Effector CD8-positive, alpha-beta T cell (primary cell): ENCODE measurements at regions not wholly inside any gene's neighbourhood (a gene's known extent, or its start where the extent isn't known, plus 50 kb on each side); places are given as distances from the start of the nearest gene placed in this dataset.
"Not testable (repeated sequence)": the region's sequence is repeated elsewhere in the genome, so short reads cannot be mapped to it uniquely, and the experiment has no call there.

ENCODE experiments used
- DNase-seq: peaks from one replicate; lab custom pipeline; 2025; lab: John Stamatoyannopoulos, UW

DNA sequence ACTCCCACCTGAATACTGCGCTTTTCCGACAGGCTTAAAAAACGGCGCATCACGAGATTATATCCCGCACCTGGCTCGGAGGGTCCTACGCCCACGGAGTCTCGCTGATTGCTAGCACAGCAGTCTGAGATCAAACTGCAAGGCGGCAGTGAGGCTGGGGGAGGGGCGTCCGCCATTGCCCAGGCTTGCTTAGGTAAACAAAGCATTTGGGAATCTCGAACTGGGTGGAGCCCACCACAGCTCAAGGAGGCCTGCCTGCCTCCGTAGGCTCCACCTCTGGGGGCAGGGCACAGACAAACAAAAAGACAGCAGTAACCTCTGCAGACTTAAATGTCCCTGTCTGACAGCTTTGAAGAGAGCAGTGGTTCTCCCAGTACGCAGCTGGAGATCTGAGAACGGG, 976.2 kb upstream of the TMEFF2 start:
- DNase-seq = not testable (repeated sequence)

DNA sequence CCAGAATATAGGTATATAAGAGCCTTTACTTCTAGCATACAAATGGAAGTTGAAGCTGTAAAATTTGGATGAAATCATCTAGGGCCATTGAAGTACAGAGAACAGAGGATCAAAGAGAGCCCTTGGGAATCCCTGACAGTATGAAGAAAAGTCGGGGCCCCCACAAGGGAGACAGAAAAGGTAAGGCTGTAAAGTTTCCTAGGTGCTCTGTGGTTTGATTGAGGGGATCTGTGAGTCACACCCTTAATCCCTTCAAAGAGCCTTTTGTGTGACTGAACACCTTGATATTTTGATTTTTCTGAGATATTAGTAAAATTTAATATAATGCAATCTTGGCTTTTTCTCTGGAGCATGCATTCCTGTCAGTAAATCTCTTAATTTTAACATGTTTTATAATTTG, 961.7 kb upstream of the TMEFF2 start:
- no peak for DNase-seq

DNA sequence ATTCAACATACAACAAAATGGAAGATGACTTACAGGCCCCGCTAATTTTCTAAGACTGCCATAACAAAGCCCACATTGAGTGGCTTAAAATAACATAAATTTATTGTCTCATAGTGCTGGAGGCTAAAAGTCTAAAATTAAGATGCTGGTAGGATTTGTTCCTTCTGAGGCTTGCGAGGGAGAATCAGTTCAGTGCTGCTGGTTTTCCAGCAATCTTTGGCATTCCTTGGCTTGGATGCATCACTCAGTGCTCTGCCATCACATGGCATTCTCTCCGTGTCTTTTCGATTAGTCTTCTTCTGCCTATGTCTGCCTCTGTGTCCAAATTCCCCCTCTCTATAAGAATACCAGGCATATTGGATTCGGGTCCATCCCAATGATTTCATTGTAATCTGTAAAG, 959.3 kb upstream of the TMEFF2 start:
- no peak for DNase-seq

DNA sequence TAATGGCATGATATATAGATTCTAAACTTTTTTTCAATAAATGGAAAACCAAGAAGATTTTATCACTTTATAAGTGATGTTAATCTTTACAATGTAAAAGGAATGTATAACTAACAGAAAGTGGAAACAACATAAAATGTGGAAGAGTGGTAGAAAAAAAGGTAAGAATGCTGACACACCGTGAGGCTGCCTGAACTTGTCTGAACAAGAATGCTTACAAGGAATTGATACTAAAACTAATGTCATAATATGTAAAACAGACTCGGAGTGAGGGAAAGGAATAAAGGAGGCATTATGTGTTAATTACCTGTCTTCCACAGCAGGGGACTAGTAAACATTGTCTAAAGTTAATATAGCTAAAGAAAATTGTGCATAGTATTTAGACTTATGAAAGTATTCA, 958.8 kb upstream of the TMEFF2 start:
- no peak for DNase-seq

DNA sequence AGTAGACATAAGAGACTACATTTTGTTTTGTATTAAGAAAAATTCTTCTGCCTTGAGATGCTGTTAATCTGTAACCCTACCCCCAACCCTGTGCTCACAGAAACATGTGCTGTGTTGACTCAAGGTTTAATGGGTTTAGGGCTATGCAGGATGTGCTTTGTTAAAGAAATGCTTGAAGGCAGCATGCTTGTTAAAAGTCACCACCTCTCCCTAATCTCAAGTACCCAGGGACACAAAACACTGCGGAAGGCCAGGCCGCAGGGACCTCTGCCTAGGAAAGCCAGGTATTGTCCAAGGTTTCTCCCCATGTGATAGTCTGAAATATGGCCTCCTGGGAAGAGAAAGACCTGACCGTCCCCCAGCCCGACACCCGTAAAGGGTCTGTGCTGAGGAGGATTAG, 947.7 kb upstream of the TMEFF2 start:
- not testable (repeated sequence) for DNase-seq

DNA sequence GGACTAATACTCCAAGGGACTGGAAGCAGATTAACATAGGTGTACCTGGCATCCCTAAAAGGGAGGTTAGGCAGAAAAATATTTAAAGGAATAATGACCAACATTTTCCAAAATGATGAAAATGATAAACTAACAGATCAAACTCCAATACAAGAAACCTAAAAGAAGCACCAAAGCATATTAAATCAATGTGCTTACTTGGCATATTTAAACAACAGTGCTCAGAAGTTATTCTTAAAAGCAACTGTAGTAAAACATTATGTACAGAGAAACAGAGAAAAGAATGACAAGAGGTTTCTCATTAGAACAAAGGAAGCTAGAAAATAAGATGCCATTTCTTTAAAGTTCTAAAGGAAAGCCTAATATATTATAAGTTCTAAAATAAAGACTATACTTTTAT, 947.3 kb upstream of the TMEFF2 start:
- DNase-seq = no peak

DNA sequence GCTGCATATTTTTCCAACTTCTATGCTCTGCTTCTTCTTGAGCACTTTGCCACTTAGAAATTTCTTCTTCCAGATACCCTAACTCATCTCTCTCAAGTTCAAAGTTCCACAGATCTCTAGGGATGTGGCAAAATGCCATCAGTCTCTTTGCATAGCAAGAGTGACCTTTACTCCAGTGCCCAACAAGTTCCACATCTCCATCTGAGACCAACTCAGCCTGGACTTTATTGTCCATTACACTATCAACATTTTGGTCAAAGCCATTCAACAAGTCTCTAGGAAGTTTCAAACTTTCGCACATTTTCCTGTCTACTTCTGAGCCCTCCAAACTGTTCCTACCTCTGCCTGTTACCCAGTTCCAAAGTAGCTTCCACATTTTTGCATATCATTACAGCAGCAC, 946.2 kb upstream of the TMEFF2 start:
- DNase-seq = not testable (repeated sequence)

DNA sequence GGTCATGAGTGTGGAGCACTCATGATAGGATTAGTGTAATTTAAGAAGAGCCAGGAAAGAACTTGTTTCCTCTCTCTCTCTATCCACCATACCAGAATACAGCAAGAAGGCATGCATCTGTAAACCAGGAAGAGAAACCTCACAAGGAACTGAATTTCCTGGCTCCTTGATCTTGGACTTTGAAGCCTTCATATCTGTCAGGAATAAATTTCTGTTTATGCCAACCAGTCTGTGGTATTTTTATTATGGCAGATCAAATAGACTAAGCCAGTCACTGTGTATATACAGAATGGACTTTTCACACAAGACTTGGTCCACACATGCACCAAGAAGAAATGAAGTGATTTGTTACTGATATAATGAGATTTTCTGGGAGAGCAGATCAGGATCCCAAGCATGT, 930.1 kb upstream of the TMEFF2 start:
- no peak for DNase-seq

DNA sequence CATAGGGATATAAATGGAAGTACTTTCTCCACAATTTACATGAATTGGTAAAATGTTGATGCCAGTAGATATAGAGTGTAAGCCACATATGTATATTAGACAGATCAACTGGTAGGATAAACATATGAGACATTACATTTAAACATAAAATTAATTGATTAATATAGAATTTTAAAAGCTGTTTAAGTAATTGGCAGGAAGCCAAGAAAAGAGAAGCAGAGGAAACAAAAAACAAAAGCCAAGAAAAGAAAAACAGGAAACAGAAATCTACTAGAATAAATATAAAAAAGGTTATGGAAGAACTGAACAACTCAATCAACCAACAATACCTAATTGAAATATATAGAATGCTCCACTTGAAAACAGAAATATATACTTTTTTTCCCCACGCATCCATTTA, 920.1 kb upstream of the TMEFF2 start:
- DNase-seq = no peak

DNA sequence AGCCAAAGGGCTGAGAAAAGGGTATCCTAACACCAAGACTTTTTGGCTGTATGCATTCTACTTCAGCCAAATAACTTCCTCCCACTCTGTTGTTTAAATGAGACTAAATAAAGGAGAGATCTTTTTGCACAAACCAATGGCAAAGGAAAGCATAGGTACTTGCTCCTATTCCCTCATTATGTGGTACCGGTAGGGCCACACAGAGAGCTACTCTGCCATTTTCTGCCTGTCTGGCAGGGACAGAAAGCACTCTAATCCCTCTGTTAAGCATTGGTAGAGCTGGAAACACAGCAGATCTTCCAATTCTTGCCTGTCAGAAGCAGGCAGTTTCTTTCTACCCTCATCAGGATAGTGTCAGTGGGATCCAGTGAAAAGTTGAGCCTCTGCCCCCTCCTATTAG, 918.3 kb upstream of the TMEFF2 start:
- DNase-seq = no peak

DNA sequence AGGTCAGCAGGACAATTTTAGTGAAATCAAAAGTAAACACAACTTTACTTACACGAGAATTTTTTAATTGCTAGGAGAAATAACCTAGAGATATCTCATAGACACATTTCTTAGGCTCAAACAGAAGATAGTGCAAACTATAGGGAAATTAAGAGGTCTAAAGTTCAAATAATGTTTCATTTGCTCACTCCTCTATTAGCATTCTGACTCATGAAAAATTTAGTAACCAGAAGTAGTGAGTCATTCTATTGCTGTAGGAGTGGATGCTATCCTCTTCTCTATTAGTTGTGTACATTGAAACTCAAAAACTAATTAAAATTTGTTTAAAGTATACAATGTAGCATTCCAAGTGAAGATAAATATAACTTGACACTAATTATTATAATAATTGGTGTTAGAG, 908.3 kb upstream of the TMEFF2 start:
- DNase-seq = no peak

DNA sequence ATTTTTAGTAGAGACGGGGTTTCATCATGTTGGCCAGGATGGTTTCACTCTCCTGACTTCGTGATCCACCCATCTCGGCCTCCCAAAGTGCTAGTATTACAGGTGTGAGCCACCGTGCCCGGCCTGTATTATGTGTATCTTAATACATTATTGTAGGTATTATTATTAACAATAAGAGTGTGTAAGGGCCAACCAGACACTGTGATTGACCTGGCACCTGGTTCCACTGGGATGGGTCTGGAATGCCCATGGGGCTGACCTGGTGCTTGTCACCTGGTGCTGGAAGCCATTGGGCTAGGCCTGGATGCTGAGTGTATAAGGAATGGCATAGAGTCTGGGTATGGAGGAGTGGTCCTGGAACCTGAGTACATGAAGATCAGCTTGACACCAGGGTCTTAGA, 906.9 kb upstream of the TMEFF2 start:
- no peak for DNase-seq

DNA sequence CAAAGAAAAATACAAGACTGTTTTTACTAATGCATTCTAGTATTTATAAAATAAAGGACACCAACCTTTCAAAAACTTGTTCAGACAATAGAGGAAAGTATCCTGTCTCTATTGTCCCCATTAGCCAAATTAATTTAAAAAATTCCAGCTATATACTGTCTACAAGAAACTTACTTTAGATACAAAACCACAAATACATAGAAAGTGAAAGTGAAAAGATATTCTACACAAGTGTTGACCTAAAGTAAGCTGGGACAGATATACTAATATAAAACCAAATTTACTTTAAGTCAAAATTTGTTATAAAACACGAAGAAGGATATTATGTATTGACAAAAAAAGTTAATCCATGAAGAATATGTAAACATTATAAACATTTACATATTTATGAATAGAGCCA, 893.3 kb upstream of the TMEFF2 start:
- no peak for DNase-seq

DNA sequence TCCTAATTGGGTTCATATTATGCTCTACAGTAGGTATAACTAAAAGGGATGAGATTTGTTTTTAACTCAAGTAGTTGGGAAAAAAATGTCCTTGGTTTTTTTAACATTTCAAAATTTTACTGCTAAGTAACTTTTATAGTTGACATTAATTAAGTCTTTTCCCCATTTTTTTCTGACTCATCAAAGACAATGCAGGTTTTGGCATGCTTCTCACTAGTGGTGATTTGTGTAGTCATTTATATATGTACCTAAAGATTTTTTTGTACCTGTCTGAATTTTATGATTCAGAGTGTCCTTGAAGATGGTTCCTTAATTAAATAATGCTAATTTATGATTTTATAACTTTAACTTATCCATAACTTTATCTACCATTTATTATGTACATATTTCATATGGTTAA, 882.3 kb upstream of the TMEFF2 start:
- no peak for DNase-seq

DNA sequence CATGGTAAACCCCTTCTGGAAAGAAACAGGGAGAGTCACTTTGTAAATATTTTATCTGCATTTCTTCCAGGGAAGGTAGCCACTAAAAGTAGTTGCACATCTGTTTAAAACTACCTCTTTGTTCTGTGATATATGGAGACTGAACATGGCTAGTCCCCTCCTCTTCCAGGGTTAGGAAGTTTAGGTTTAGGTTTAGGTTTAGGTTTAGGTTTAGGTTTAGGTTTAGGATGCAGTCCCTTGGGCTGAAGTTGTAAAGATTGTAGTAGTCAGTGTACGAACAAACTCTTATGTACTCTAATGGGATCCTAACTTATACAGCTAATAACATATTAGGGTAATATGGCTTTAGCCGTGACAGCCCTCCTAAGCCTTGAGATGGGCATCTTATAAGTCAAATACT, 880.2 kb upstream of the TMEFF2 start:
- no peak for DNase-seq

DNA sequence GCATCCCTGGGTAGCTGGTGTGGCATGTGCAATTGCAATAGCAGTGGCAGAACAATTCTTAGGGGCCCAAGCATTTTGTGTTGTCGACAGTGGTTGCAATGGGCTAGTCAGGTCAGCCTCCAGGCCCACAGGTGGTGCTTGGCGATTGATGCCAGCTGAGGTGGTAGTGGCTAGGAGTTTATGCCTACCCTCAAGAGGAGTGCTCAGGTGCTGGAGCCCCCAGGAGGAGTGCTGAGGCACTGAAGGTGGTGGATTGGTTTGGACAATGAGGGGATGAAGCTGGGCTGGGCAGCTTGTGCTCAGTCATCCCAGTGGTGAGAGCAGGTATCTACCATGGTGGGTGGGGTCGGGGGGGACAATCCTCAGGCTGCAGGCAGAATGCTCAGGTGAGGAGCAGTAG, 877.9 kb upstream of the TMEFF2 start:
- no peak for DNase-seq

DNA sequence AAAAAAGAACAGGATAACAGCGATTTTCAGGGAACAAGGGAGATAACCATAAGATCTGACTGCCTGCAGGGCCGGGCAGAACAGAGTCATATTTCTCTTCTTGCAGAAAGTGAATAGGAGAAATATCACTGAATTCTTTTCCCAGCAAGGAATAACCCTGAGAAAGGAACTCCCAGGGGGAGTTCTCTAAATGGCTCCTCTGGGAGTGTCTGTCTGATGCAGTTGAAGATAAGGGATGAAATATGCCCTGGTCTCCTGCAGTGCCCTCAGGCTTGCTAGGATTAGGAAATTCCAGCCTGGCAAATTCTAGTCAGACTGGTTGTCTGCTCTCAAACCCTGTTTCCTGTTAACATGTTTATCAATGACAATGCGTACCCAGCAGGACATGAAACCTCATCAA, 830.8 kb upstream of the TMEFF2 start:
- not testable (repeated sequence) for DNase-seq

DNA sequence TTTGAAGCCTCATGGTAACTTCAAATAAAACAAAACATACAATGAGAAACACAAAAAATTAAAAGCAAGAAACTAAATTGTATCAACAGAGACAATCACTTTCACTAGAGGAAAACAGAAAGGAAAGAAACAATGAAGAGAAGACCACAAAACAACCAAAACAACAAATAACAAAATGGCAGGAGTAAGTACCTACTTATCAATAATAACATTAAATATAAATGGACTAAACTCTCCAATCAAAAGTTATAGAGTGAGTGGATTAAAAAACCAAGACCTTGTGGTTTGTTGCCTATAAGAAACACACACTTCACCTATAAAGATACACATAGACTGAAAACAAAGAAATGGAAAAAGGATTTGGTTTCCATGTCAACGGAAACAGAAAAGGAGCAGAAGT, 830.1 kb upstream of the TMEFF2 start:
- no peak for DNase-seq

DNA sequence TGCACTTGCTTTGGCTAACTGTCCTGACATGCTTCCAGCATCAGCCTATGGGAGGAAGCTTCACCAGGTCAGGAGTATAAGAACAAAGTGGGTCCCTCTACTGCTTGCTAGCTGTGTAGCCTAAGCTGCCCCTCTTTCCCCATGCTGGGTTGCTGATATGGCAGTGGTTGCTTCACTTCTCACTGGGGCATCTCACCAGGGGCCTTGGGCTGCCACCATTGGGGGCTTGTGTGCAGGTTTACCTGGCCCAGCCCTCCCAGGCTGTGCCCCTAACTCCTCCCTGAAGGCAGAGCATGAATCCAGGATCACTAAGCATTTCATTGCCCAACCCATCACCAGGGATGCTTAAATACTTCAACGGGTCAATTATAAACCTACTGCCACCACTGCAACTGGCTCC, 817.1 kb upstream of the TMEFF2 start:
- DNase-seq = no peak

DNA sequence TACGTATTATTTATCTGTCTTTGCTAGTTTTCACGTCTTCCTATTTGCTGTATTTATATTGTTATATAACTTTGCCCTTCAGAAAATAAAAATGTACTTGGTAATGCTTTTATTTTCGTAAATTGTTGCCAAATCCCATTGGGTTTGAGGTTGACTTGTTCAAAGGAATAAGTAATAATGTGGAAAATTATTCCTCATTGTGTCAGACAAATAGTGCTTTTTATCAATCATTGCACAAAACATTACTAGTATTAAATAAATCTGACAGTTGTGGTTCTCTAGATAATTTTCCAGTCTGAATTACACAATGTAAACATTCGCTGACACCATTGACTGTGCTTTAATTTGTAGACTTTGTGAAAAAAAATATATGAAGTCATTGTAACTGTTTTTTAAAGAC, 798.3 kb upstream of the TMEFF2 start:
- DNase-seq = no peak

DNA sequence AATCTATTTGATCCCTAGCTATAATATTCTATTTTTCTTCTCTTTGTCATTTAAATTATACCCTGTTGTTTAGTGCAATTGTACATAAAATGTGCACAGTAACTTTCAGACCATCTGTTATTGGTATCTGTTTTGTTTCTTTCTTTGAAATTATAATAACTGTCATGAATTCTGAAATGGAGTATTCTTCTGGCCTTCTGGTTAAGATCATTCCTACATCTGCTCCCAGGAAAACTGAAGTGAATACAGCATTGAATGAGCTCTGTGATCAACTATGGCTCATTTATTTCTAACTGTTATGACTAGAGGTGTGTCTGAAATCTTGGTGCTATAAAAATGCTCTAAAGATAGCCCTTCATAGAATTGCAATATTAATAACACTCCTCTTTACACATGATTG, 788.4 kb upstream of the TMEFF2 start:
- no peak for DNase-seq

DNA sequence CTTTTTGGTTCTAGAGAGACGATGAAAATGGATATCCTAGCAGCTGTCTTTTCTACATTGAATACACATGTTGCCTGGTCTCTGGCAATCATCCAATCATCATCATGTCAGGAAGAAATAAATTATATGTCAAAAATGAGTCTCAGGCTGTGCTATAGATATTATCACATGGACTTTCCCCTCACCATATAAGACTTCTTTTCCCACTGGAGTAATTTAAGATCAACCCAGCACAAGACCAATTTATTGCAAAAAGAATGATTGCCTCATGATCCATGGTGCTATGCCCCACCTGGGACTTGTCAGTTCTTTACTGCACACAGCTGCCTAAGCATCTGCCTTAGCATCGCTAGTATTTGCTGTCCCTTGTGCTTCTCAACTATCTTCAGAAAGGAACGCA, 783.7 kb upstream of the TMEFF2 start:
- DNase-seq = no peak

DNA sequence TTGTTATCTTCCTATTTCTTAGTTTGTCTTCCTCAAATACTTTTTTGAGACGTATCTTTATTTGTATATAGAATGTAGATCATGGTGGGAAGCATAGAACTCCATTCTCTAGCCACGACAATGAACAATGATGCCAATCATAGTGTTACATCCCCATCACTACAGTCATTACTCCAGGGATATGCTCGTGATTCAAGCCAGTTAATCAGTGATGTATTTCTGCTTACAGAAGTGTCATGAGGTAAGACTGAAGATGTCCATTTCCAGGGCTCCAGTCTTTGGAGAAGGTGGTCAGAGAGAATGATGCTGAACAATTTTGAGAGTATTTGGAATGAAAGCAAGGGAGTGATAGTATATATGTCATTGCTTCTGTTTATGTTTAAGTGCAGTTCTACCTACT, 777.2 kb upstream of the TMEFF2 start:
- DNase-seq = no peak

DNA sequence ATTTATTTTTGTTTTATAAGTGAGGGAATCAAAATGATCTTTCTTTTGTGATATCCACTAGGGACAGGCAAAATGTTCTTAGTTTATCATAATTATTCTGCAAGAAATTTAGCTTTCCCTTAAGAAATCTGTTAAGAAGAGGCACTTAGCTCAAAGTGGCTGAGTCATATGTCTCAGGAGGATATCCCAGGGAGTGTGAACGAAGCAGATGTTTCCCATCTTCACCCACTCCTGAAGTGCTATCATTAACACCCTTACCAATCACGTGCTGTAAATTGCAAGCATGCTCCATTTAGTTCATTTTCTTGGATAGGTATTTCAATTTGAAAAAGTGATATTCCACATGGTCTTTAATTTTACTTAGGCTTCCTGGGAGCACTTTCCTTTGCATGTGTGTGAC, 774.3 kb upstream of the TMEFF2 start:
- DNase-seq = no peak

DNA sequence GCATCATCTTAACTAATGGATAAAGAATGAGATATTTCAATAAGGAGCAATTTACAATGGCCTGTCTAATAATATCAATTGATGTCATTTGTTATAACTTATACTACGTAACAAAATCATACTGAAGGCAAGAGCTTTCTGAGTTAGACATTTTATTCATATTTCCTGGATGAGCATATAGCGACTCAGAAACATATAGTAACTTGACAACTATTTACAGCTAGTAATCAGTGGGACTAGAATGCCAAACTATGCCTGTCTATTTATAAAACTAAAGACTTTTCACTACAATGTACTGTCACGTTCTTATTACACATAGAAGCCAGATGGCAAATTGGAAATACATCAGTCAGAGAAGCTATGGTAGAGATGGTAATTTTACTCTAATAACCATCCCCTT, 766.2 kb upstream of the TMEFF2 start:
- no peak for DNase-seq
